Transverse colon (tissue), 4 donors: ENCODE measurements at regions not wholly inside any gene's neighbourhood (a gene's known extent, or its start where the extent isn't known, plus 50 kb on each side); places are given as distances from the start of the nearest gene placed in this dataset.

Source experiments
- DNase-seq: peaks from one replicate; pipeline ENCODE4 v3.0.0-alpha.2; 2019
- H3K27ac ChIP-seq, 4 donors: fragments of 200-600 bp; sonication (generic); 2 replicates each; pipeline ENCODE4 v1.5.1; 2016 to 2018; ENCODE audit warnings: inconsistent platforms in 4 of 4
- H3K27me3 ChIP-seq: fragments of 200-600 bp; sonication (generic); 2 replicates; pipeline ENCODE4 v1.5.1; 2017; ENCODE audit warnings: inconsistent platforms
- H3K36me3 ChIP-seq, 4 donors: fragments of 200-600 bp; sonication (generic); 2 replicates each; pipeline ENCODE4 v1.5.1; 2017 to 2019; ENCODE audit warnings: inconsistent platforms in 4 of 4
- H3K4me1 ChIP-seq, 4 donors: fragments of 200-600 bp; sonication (generic); 2 replicates each; pipeline ENCODE4 v1.5.1; 2017 to 2020; ENCODE audit warnings: inconsistent platforms in 4 of 4
- H3K4me3 ChIP-seq, 4 donors: fragments of 200-600 bp; sonication (generic); 1 replicate in 1 of 4; 2 replicates in 3 of 4; pipeline versions ENCODE4 v1.5.1 to v1.6.1; 2017 to 2019; ENCODE audit warnings: inconsistent platforms in 4 of 4
- H3K9me3 ChIP-seq, 2 donors: fragments of 200-600 bp; sonication (generic); 2 replicates each; pipeline ENCODE4 v1.5.1; 2017 to 2019; ENCODE audit warnings: inconsistent platforms in 2 of 2
- EP300 ChIP-seq: sonication (generic); formaldehyde crosslinking; IDR thresholded peaks from one replicate; pipeline ENCODE4 v1.6.1; 2017; ENCODE audit warnings: antibody characterized with exemption, low read depth
- POLR2A ChIP-seq: fragments of 450-650 bp; IDR thresholded peaks from one replicate; pipeline ENCODE4 v1.6.1; 2016; ENCODE audit warnings: antibody characterized with exemption, mild to moderate bottlenecking, moderate library complexity
- POLR2AphosphoS5 ChIP-seq, 3 donors: sonication (generic); formaldehyde crosslinking; IDR thresholded peaks; one replicate each; pipeline ENCODE4 v1.6.1; 2016; ENCODE audit warnings: antibody characterized with exemption in 3 of 3
- WGBS, 2 donors: methylation state at CpG; one replicate each; pipeline ENCODE4 v1.1.5; 2018; ENCODE audit warnings: low coverage in 1 of 2; 5-methylcytosine and 5-hydroxymethylcytosine counted together
- in situ Hi-C, 4 donors: fragments of 200-750 bp; cut with MboI; loops; one replicate each; pipeline versions ENCODE4 v1.15.0 to v1.15.1; 2017; ENCODE audit warnings: low sequenced_read_pairs in 3 of 4, low pct_ligation_motif_present in 1 of 4, low pct_unique_long_range_greater_than_20kb in 1 of 4
- intact Hi-C: fragments of 100-400 bp; cut with DNase I; formaldehyde crosslinking; loops from one replicate; pipeline ENCODE4 v1.15.1; 2023; ENCODE audit warnings: low total_unique reads
- TF ChIP-seq, protein P1 (sequence below), 5 experiments: fragments of 200-600 bp in 3 of 5; fragments of 450-650 bp in 2 of 5; sonication (generic) in 3 of 5; IDR thresholded peaks; 1 replicate in 2 of 5; 2 replicates in 3 of 5; pipeline ENCODE4 v1.5.1; 2016 to 2017; ENCODE audit warnings: antibody characterized with exemption in 5 of 5, inconsistent platforms in 3 of 5, mild to moderate bottlenecking in 2 of 5, moderate library complexity in 1 of 5

DNA sequence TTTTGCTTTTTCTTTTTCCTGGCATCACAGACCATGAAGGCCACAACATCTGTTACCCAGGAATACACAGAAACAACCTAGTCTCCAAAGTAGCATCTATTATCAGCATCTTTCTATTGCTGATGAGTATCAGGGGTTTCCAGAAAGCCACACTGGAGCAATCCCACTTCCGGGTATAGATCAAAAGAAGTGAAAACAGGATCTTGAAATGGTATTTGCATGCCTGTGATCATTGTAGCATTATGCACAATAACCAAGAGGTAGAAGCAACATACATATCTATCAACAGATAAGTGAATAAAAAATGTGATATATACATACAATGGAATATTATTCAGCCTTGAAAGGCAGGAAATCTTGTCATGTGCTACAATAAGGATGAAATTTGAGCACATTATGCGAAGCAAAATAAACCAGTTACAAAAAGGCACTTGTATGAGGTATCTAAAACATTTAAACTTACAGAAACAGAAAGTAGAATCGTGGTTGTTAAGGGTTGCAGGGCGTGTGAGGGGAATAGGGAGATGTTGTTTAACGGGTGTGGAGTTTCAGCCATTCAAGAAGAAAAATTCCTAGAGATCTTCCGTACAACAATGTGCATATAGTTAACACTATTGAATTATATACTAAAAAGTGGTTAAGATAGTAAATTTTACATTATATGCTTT is 115.1 kb downstream of the KCNE4 start:
- 71 to 87% methylated on average over 6 of the region's 6 CpGs for WGBS, 2 donors
- no peak for DNase-seq
- no peaks in the 10 kb centered on the region for H3K27me3 ChIP-seq
- H3K4me3 ChIP-seq, result no peak overlapping the region
- no peaks in the 10 kb centered on the region for H3K36me3 ChIP-seq
- in situ Hi-C loops (no loop called here), intact Hi-C loops (no loop called here)
- TF ChIP-seq POLR2A (no peak), EP300 (no peak), POLR2AphosphoS5 (IDR thresholded peaks at IDR 0.05) (no peak)
- TF ChIP-seq, protein P1, sequence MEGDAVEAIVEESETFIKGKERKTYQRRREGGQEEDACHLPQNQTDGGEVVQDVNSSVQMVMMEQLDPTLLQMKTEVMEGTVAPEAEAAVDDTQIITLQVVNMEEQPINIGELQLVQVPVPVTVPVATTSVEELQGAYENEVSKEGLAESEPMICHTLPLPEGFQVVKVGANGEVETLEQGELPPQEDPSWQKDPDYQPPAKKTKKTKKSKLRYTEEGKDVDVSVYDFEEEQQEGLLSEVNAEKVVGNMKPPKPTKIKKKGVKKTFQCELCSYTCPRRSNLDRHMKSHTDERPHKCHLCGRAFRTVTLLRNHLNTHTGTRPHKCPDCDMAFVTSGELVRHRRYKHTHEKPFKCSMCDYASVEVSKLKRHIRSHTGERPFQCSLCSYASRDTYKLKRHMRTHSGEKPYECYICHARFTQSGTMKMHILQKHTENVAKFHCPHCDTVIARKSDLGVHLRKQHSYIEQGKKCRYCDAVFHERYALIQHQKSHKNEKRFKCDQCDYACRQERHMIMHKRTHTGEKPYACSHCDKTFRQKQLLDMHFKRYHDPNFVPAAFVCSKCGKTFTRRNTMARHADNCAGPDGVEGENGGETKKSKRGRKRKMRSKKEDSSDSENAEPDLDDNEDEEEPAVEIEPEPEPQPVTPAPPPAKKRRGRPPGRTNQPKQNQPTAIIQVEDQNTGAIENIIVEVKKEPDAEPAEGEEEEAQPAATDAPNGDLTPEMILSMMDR (IDR thresholded peaks at IDR 0.05), result no peak
- H3K4me1 ChIP-seq, result peaks cover 0 to 17% (median 5%) of the 10 kb centered on the region in 4 donors
- H3K9me3 ChIP-seq, result no peaks in the 10 kb centered on the region
- no peak overlapping the region for H3K27ac ChIP-seq

DNA sequence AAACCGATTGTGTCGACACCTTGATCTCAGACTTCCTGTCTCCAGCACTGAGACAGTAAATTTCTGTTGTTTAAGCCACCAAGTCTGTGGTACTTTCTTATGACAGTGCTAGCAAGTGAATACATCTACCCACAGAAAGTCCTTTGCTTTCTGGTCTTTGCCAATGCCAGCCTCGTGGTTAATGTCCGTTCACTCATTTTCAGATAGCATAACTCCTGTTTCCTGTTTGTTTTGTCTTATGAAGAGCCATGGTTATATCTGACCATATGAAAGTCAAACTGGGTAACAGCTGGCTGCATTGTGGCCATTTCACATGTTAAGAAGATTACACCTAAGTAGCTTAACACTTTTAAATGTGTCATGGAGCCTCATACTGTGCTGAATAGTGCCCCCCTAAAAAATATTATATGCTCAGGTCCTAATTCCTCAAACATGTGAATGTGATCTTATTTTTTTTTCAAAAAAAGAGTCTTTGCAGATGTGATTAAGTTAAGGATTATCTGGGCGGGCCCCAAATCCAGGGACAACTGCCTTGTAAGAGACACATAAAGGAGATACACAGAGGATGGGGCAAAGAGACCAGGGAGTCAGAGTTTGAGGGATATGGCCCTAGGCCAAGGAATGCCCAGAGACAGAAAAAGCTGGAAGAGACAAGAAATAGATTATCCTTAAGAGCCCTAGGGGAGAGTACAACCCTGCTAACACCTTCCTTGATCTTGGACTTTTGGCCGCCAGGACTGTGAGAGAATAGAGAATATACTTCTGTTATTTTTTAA is 118.0 kb downstream of the KCNE4 start:
- H3K27me3 ChIP-seq, result no peaks in the 10 kb centered on the region
- DNase-seq, result no peak
- peaks cover 0 to 10% (median 4%) of the 10 kb centered on the region in 4 donors for H3K4me1 ChIP-seq
- H3K9me3 ChIP-seq, result no peaks in the 10 kb centered on the region
- intact Hi-C loops, result no loop called here
- TF ChIP-seq, protein P1 (IDR thresholded peaks at IDR 0.05), result no peak
- TF ChIP-seq EP300, result no peak
- no peak for TF ChIP-seq POLR2AphosphoS5 (IDR thresholded peaks at IDR 0.05)
- no peak for TF ChIP-seq POLR2A
- 48 to 84% methylated on average over 3 to 6 of the region's 6 CpGs for whole genome bisulfite sequencing, 2 donors
- H3K36me3 ChIP-seq, result no peaks in the 10 kb centered on the region
- H3K27ac ChIP-seq, result no peak overlapping the region
- in situ Hi-C loops, result no loop called here
- H3K4me3 ChIP-seq, result no peak overlapping the region

DNA sequence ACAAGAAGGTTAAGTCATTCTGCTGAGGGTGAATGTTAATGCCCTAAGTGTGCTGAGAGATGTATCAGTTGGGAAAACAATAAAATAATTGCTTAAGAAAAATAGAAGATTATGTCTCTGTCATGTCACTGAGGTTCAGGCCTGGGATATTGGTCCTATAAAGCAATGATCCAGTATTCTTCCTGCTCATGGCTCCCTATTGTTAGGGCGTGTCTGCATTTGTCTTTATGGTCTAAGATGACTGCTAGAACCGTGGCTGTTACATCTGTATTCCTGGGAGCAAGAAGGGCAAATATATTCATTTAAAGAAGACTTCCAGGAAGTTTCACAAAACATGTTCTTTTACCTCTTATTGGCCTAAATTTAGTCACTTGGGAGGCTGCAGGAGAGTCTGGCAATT is 125.0 kb downstream of the KCNE4 start:
- in situ Hi-C loops, result no loop called here
- H3K27ac ChIP-seq, result no peak overlapping the region
- H3K9me3 ChIP-seq, result no peaks in the 10 kb centered on the region
- 53 to 59% methylated on average over 2 of the region's 2 CpGs for WGBS, 2 donors
- TF ChIP-seq EP300 (no peak), POLR2A (no peak), POLR2AphosphoS5 (IDR thresholded peaks at IDR 0.05) (no peak)
- TF ChIP-seq, protein P1 (IDR thresholded peaks at IDR 0.05), result no peak
- H3K4me3 ChIP-seq, result no peak overlapping the region
- no peak for DNase-seq
- no peaks in the 10 kb centered on the region for H3K36me3 ChIP-seq
- peaks cover 0 to 2% (median 0%) of the 10 kb centered on the region in 4 donors for H3K4me1 ChIP-seq
- intact Hi-C loops, result no loop called here
- H3K27me3 ChIP-seq, result no peaks in the 10 kb centered on the region

DNA sequence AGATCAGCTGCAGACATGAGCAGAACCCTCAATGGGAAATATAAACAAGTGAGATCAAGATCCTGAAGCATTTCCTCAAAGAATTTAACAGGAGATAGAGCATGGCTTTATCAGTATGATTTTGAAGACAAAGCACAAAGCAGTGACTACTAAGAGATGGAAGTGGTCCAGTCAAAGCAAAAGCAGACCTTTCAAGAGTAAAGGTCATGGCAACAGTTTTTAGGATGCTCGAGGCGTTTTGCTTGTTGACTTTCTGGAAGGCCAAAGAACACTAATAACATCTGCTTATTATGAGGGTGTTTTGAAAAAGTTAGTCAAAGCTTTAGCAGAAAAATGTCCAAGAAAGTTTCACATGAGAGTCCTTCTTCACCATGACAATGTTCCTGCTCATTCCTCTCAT is 128.5 kb downstream of the KCNE4 start:
- in situ Hi-C loops, result no loop called here
- Histone ChIP-seq H3K27me3 (no peaks in the 10 kb centered on the region), H3K4me3 (no peak overlapping the region), H3K9me3 (no peaks in the 10 kb centered on the region), H3K27ac (no peak overlapping the region), H3K36me3 (no peaks in the 10 kb centered on the region), H3K4me1 (peaks cover 0 to 2% (median 0%) of the 10 kb centered on the region in 4 donors)
- TF ChIP-seq POLR2AphosphoS5 (IDR thresholded peaks at IDR 0.05) (no peak), EP300 (no peak), POLR2A (no peak)
- TF ChIP-seq, protein P1 (IDR thresholded peaks at IDR 0.05), result no peak
- intact Hi-C loops, result no loop called here
- WGBS, 2 donors, result 20 to 39% methylated on average over 1 to 2 of the region's 2 CpGs
- DNase-seq, result no peak
